Sigmoid colon (tissue), 6 donors: ENCODE measurements at regions not wholly inside any gene's neighbourhood (a gene's known extent, or its start where the extent isn't known, plus 50 kb on each side); places are given as distances from the start of the nearest gene placed in this dataset.

Source experiments
- DNase-seq: peaks from one replicate; pipeline ENCODE4 v3.0.0-alpha.2; 2019
- H3K27ac ChIP-seq, 4 donors: fragments of 200-600 bp; sonication (generic); one replicate each; pipeline ENCODE4 v1.5.1; 2016 to 2019; ENCODE audit warnings: mild to moderate bottlenecking in 1 of 4
- H3K27me3 ChIP-seq, 3 donors: fragments of 200-600 bp; sonication (generic); one replicate each; pipeline ENCODE4 v1.5.1; 2019; ENCODE audit warnings: mild to moderate bottlenecking in 1 of 3
- H3K36me3 ChIP-seq, 4 donors: fragments of 200-600 bp; sonication (generic); one replicate each; pipeline ENCODE4 v1.5.1; 2016 to 2019
- H3K4me1 ChIP-seq, 4 donors: fragments of 200-600 bp; sonication (generic); one replicate each; pipeline ENCODE4 v1.5.1; 2017 to 2019
- H3K4me3 ChIP-seq, 4 donors: fragments of 200-600 bp; sonication (generic); one replicate each; pipeline ENCODE4 v1.5.1; 2017 to 2019; ENCODE audit warnings: mild to moderate bottlenecking in 2 of 4, moderate library complexity in 1 of 4
- H3K9me3 ChIP-seq, 4 donors: fragments of 200-600 bp in 3 of 4; sonication (generic) in 3 of 4; one replicate each; pipeline versions ENCODE4 v1.5.1 to v1.6.1; 2013 to 2019
- CTCF ChIP-seq, 4 experiments: fragments of 450-650 bp in 3 of 4; fragments of 200-600 bp in 1 of 4; IDR thresholded peaks; one replicate each; pipeline ENCODE4 v1.5.1; 2016 to 2019; ENCODE audit warnings: antibody characterized with exemption in 4 of 4, mild to moderate bottlenecking in 3 of 4, moderate library complexity in 2 of 4
- EP300 ChIP-seq, 4 donors: sonication (generic); formaldehyde crosslinking; IDR thresholded peaks; one replicate each; pipeline ENCODE4 v1.6.1; 2017; ENCODE audit warnings: antibody characterized with exemption in 4 of 4
- POLR2A ChIP-seq, 2 donors: fragments of 450-650 bp; IDR thresholded peaks; one replicate each; pipeline ENCODE4 v1.6.1; 2016; ENCODE audit warnings: antibody characterized with exemption in 2 of 2, mild to moderate bottlenecking in 2 of 2, moderate library complexity in 2 of 2
- POLR2AphosphoS5 ChIP-seq, 4 donors: sonication (generic); formaldehyde crosslinking; IDR thresholded peaks; one replicate each; pipeline ENCODE4 v1.6.1; 2017; ENCODE audit warnings: antibody characterized with exemption in 4 of 4
- WGBS, 2 donors: extraction: QIAGEN DNeasy Blood & Tissue Kit; methylation state at CpG; one replicate each; pipeline ENCODE4 v1.1.7; 2013; 5-methylcytosine and 5-hydroxymethylcytosine counted together
- intact Hi-C: fragments of 100-400 bp; cut with DNase I; formaldehyde crosslinking; loops from one replicate; pipeline ENCODE4 v1.15.1; 2023
- donor health status: healthy with polysubstance abuse.
- donor health status: healthy.

- 86 to 88% methylated on average over 8 of the region's 8 CpGs for WGBS, 2 donors
- DNase-seq: no peak
- Histone ChIP-seq H3K4me3 (no peak overlapping the region), H3K36me3 (no peaks in the 10 kb centered on the region), H3K9me3 (no peaks in the 10 kb centered on the region), H3K4me1 (no peaks in the 10 kb centered on the region), H3K27ac (no peak overlapping the region), H3K27me3 (no peaks in the 10 kb centered on the region)
- intact Hi-C loops: no loop called here
- TF ChIP-seq POLR2AphosphoS5 (IDR thresholded peaks at IDR 0.05) (no peak), CTCF (IDR thresholded peaks at IDR 0.05) (no peak), POLR2A (IDR thresholded peaks at IDR 0.05) (no peak), EP300 (IDR thresholded peaks at IDR 0.05) (no peak)
Observed at GRCh38 chr12:33678221-33678964, 238.8 kb upstream of the SYT10 start.

DNA sequence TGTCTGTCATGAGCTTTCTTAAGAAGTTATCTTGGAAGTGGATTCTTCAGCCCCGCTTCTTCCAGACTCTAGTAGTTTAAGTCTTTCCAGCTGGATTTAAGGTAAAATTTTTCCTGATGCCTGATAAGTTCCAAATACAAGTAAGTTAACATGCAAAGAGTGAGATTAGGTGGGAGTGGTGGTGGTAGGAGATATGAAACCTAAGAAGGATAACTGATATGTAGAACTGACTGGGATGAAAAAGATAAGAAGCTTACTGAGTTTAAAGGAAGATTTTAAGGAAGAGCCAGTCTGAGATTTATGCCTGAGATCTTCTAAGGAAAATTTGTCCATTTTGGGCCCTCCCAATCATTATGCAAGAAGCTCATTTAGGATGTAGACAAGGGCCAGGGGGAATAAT is 250.9 kb upstream of the SYT10 start:
- no peak for DNase-seq
- H3K36me3 ChIP-seq: no peaks in the 10 kb centered on the region
- TF ChIP-seq POLR2AphosphoS5 (IDR thresholded peaks at IDR 0.05) (no peak), POLR2A (IDR thresholded peaks at IDR 0.05) (no peak), EP300 (IDR thresholded peaks at IDR 0.05) (no peak), CTCF (IDR thresholded peaks at IDR 0.05) (no peak)
- 88 to 93% methylated on average over 1 of the region's 1 CpG for WGBS, 2 donors
- H3K4me3 ChIP-seq: no peak overlapping the region
- no peaks in the 10 kb centered on the region for H3K27me3 ChIP-seq
- H3K27ac ChIP-seq: no peak overlapping the region
- no peaks in the 10 kb centered on the region for H3K9me3 ChIP-seq
- intact Hi-C loops: no loop called here
- no peaks in the 10 kb centered on the region for H3K4me1 ChIP-seq

DNA sequence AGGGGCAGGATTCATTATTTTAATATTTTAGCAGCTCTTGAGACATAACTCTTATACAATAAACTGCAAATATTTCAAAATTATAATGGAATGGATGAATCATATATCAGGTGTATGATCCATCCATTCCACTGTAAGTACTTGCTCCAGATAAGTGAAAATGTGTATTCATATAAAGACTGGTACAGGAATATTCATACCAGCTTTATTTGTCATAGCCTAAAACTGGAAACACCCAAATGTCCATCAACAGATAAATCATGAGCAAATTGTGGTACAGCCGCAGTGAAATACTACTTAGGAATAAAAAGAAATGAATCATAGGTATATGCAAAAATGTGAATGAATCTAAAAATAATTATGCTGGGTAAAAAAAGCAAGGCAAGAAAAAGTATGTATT is 263.6 kb upstream of the SYT10 start:
- Histone ChIP-seq H3K36me3 (no peaks in the 10 kb centered on the region), H3K27me3 (no peaks in the 10 kb centered on the region), H3K4me3 (no peak overlapping the region), H3K27ac (no peak overlapping the region), H3K4me1 (no peaks in the 10 kb centered on the region), H3K9me3 (no peaks in the 10 kb centered on the region)
- DNase-seq: no peak
- no peak for TF ChIP-seq CTCF (IDR thresholded peaks at IDR 0.05)
- no peak for TF ChIP-seq POLR2AphosphoS5 (IDR thresholded peaks at IDR 0.05)
- TF ChIP-seq EP300 (IDR thresholded peaks at IDR 0.05): no peak
- no peak for TF ChIP-seq POLR2A (IDR thresholded peaks at IDR 0.05)
- WGBS, 2 donors: 84 to 85% methylated on average over 1 of the region's 1 CpG
- intact Hi-C loops: no loop called here

- Histone ChIP-seq H3K27me3 (no peaks in the 10 kb centered on the region), H3K4me3 (no peak overlapping the region), H3K36me3 (no peaks in the 10 kb centered on the region), H3K4me1 (no peaks in the 10 kb centered on the region), H3K9me3 (no peaks in the 10 kb centered on the region), H3K27ac (no peak overlapping the region)
- 83 to 94% methylated on average over 1 of the region's 1 CpG for WGBS, 2 donors
- intact Hi-C loops: no loop called here
- TF ChIP-seq POLR2AphosphoS5 (IDR thresholded peaks at IDR 0.05) (no peak), EP300 (IDR thresholded peaks at IDR 0.05) (no peak), CTCF (IDR thresholded peaks at IDR 0.05) (no peak), POLR2A (IDR thresholded peaks at IDR 0.05) (no peak)
- no peak for DNase-seq
Observed at GRCh38 chr12:33706927-33707326, 267.3 kb upstream of the SYT10 start.

DNA sequence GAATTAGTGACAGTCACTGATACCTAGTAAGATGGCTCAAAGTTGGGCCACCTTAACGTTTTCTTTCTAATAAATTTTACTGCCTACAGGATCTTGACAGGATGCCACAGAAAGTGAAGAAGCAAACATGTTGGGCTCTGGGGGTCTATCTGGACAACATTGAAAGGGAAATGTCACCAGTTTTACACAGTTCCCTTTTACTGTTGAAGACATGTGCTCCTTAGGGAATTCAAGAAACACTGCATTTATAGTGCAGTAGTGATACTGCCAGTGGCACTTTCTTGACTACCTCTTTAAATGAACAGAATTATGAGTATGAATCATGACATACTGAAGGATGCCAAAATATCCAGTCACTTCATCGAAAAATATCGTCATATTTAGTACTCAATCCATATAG is 269.3 kb upstream of the SYT10 start:
- Histone ChIP-seq H3K36me3 (no peaks in the 10 kb centered on the region), H3K4me1 (no peaks in the 10 kb centered on the region), H3K9me3 (no peaks in the 10 kb centered on the region), H3K27me3 (no peaks in the 10 kb centered on the region), H3K4me3 (no peak overlapping the region), H3K27ac (no peak overlapping the region)
- intact Hi-C loops: no loop called here
- DNase-seq: no peak
- TF ChIP-seq EP300 (IDR thresholded peaks at IDR 0.05) (no peak), CTCF (IDR thresholded peaks at IDR 0.05) (no peak), POLR2A (IDR thresholded peaks at IDR 0.05) (no peak), POLR2AphosphoS5 (IDR thresholded peaks at IDR 0.05) (no peak)
- WGBS, 2 donors: 76 to 79% methylated on average over 3 of the region's 3 CpGs
